PC-3 (cell line): ENCODE measurements at regions not wholly inside any gene's neighbourhood (a gene's known extent, or its start where the extent isn't known, plus 50 kb on each side); places are given as distances from the start of the nearest gene placed in this dataset.

Experiments
- ATAC-seq: fragments of 200-7000 bp; cut with Tn5 transposase; 2 replicates; pipeline ENCODE4 v1.9.1; 2020; ENCODE audit warnings: mild to moderate bottlenecking, moderate library complexity
- BruUV-seq: library from RNA; stranded (reverse); fragments of 400-500 nt; replicated peaks from 2 replicates; lab custom pipeline; 2021; lab: Mats Ljungman, UMichigan
- CTCF ChIA-PET: fragments of 300-600 bp; sonication (Branson Sonifier 250); formaldehyde crosslinking; loops from one replicate; lab custom pipeline; 2022; ENCODE audit warnings: antibody characterized with exemption; lab: Charles Lee
- POLR2A ChIA-PET: fragments of 300-600 bp; sonication (Branson Sonifier 250); formaldehyde crosslinking; loops from one replicate; lab custom pipeline; 2022; ENCODE audit warnings: antibody characterized with exemption; ENCODE audit not compliant: unreplicated experiment; lab: Charles Lee
- DNase-seq: peaks from one replicate; pipeline ENCODE4 v3.0.0-alpha.2; 2015
- H2AFZ ChIP-seq: fragments of 300-600 bp; sonication (generic); 2 replicates; pipeline ENCODE4 v1.6.0; 2016; ENCODE audit warnings: antibody characterized with exemption, low read length
- H3F3A ChIP-seq: fragments of 300-600 bp; sonication (generic); one replicate; pipeline ENCODE4 v1.6.0; 2017; ENCODE audit warnings: antibody characterized with exemption, low read length, control low read depth, mild to moderate bottlenecking; ENCODE audit not compliant: unreplicated experiment
- H3K27ac ChIP-seq: fragments of 300-600 bp; sonication (generic); 2 replicates; pipeline ENCODE4 v1.5.1; 2016; ENCODE audit warnings: mild to moderate bottlenecking, low read length
- H3K27me3 ChIP-seq: fragments of 300-600 bp; sonication (generic); 2 replicates; pipeline ENCODE4 v1.6.1; 2016; ENCODE audit warnings: low read length, mixed read lengths
- H3K36me3 ChIP-seq: fragments of 300-600 bp; sonication (generic); 2 replicates; pipeline ENCODE4 v1.6.1; 2016; ENCODE audit warnings: low read depth, mixed run types, low read length, mixed read lengths
- H3K4me1 ChIP-seq: fragments of 300-600 bp; sonication (generic); 2 replicates; pipeline ENCODE4 v1.5.1; 2016; ENCODE audit warnings: low read length; ENCODE audit not compliant: insufficient read depth
- H3K4me2 ChIP-seq: fragments of 300-600 bp; sonication (generic); 2 replicates; pipeline ENCODE4 v1.6.0; 2016; ENCODE audit warnings: low read length
- H3K4me3 ChIP-seq: fragments of 300-600 bp; sonication (generic); 2 replicates; pipeline ENCODE4 v1.5.1; 2016; ENCODE audit warnings: mild to moderate bottlenecking, low read length, mixed read lengths
- H3K79me2 ChIP-seq: fragments of 300-600 bp; sonication (generic); 2 replicates; pipeline ENCODE4 v1.6.1; 2017; ENCODE audit warnings: low read length, mixed read lengths
- H3K9ac ChIP-seq: fragments of 300-600 bp; sonication (generic); 2 replicates; pipeline ENCODE4 v1.6.0; 2016; ENCODE audit warnings: mild to moderate bottlenecking, low read length
- H3K9me2 ChIP-seq: fragments of 300-600 bp; sonication (generic); replicated peaks from 2 replicates; pipeline ENCODE4 v1.6.1; 2016; ENCODE audit warnings: mixed run types, low read length, mixed read lengths
- H3K9me3 ChIP-seq: fragments of 300-600 bp; sonication (generic); 2 replicates; pipeline ENCODE4 v1.6.1; 2016; ENCODE audit warnings: low read length, mixed read lengths
- H4K20me1 ChIP-seq: fragments of 300-600 bp; sonication (generic); 2 replicates; pipeline ENCODE4 v1.6.1; 2016; ENCODE audit warnings: low read length, mixed read lengths
- CTCF ChIP-seq: fragments of 300-600 bp; sonication (generic); conservative IDR thresholded peaks from 2 replicates; pipeline ENCODE4 v1.5.1; 2017; ENCODE audit warnings: antibody characterized with exemption, low read depth, mild to moderate bottlenecking, low read length
- EZH2 ChIP-seq: fragments of 300-600 bp; sonication (generic); IDR thresholded peaks from one replicate; pipeline ENCODE4 v1.6.1; 2017; ENCODE audit warnings: antibody characterized with exemption, mild to moderate bottlenecking, low read length; ENCODE audit not compliant: unreplicated experiment
- EZH2phosphoT487 ChIP-seq: fragments of 300-600 bp; sonication (generic); IDR thresholded peaks from 2 replicates; pipeline ENCODE4 v1.6.1; 2018; ENCODE audit warnings: mild to moderate bottlenecking, antibody characterized with exemption, low read length, borderline replicate concordance
- intact Hi-C: fragments of 100-400 bp; cut with micrococcal nuclease; formaldehyde crosslinking; loops from 2 replicates; pipeline ENCODE4 v1.9.0; 2023

GRCh38 chr9:115411993-115412452, 294.1 kb upstream of the TNC start:
- H2AFZ ChIP-seq = no peak overlapping the region
- no peaks in the 10 kb centered on the region for H4K20me1 ChIP-seq
- POLR2A ChIA-PET = no interaction called here
- no peak for DNase-seq
- no peaks in the 10 kb centered on the region for H3K79me2 ChIP-seq
- H3F3A ChIP-seq = no peaks in the 10 kb centered on the region
- intact Hi-C loops = no loop called here
- no peaks in the 10 kb centered on the region for H3K27me3 ChIP-seq
- no peaks in the 10 kb centered on the region for H3K9me2 ChIP-seq
- no peak overlapping the region for H3K4me3 ChIP-seq
- no peak overlapping the region for H3K4me2 ChIP-seq
- TF ChIP-seq CTCF (no peak), EZH2phosphoT487 (no peak), EZH2 (no peak)
- H3K4me1 ChIP-seq = no peaks in the 10 kb centered on the region
- no peak for ATAC-seq
- no peaks in the 10 kb centered on the region for H3K36me3 ChIP-seq
- CTCF ChIA-PET = no interaction called here
- no peak overlapping the region for H3K27ac ChIP-seq
- no peaks in the 10 kb centered on the region for H3K9me3 ChIP-seq
- H3K9ac ChIP-seq = no peak overlapping the region
- no TSS peak for BruUV-seq

GRCh38 chr9:115412656-115413055, 294.7 kb upstream of the TNC start:
- Histone ChIP-seq H3K9ac (no peak overlapping the region), H3K27ac (no peak overlapping the region), H3K9me3 (no peaks in the 10 kb centered on the region), H3K4me3 (no peak overlapping the region), H3K4me1 (no peaks in the 10 kb centered on the region), H3K36me3 (no peaks in the 10 kb centered on the region), H3K79me2 (no peaks in the 10 kb centered on the region), H3K9me2 (no peaks in the 10 kb centered on the region), H4K20me1 (no peaks in the 10 kb centered on the region), H2AFZ (no peak overlapping the region), H3F3A (no peaks in the 10 kb centered on the region), H3K27me3 (no peaks in the 10 kb centered on the region), H3K4me2 (no peak overlapping the region)
- ATAC-seq = no peak
- intact Hi-C loops = no loop called here
- TF ChIP-seq EZH2phosphoT487 = no peak
- no peak for TF ChIP-seq CTCF
- no peak for TF ChIP-seq EZH2
- POLR2A ChIA-PET = no interaction called here
- CTCF ChIA-PET = no interaction called here
- DNase-seq = no peak
- BruUV-seq = no TSS peak

GRCh38 chr9:115413304-115413703, 295.3 kb upstream of the TNC start:
- no peak overlapping the region for H3K4me2 ChIP-seq
- H3K4me1 ChIP-seq = no peaks in the 10 kb centered on the region
- TF ChIP-seq EZH2phosphoT487 = no peak
- no peak for TF ChIP-seq EZH2
- TF ChIP-seq CTCF = no peak
- no peaks in the 10 kb centered on the region for H3K9me3 ChIP-seq
- no peaks in the 10 kb centered on the region for H3F3A ChIP-seq
- H3K9ac ChIP-seq = no peak overlapping the region
- no peaks in the 10 kb centered on the region for H4K20me1 ChIP-seq
- H3K27ac ChIP-seq = no peak overlapping the region
- no peaks in the 10 kb centered on the region for H3K79me2 ChIP-seq
- no TSS peak for BruUV-seq
- intact Hi-C loops = no loop called here
- POLR2A ChIA-PET = no interaction called here
- no peaks in the 10 kb centered on the region for H3K27me3 ChIP-seq
- ATAC-seq (no peak), DNase-seq (no peak)
- no peak overlapping the region for H2AFZ ChIP-seq
- no peaks in the 10 kb centered on the region for H3K9me2 ChIP-seq
- no peak overlapping the region for H3K4me3 ChIP-seq
- CTCF ChIA-PET = no interaction called here
- H3K36me3 ChIP-seq = no peaks in the 10 kb centered on the region
